PC-3 (cell line): ENCODE measurements at regions not wholly inside any gene's neighbourhood (a gene's known extent, or its start where the extent isn't known, plus 50 kb on each side); places are given as distances from the start of the nearest gene placed in this dataset.

Experiments used
- ATAC-seq: fragments of 200-7000 bp; cut with Tn5 transposase; 2 replicates; pipeline ENCODE4 v1.9.1; 2020; ENCODE audit warnings: mild to moderate bottlenecking, moderate library complexity
- BruUV-seq: library from RNA; stranded (reverse); fragments of 400-500 nt; replicated peaks from 2 replicates; lab custom pipeline; 2021; lab: Mats Ljungman, UMichigan
- CTCF ChIA-PET: fragments of 300-600 bp; sonication (Branson Sonifier 250); formaldehyde crosslinking; loops from one replicate; lab custom pipeline; 2022; ENCODE audit warnings: antibody characterized with exemption; lab: Charles Lee
- POLR2A ChIA-PET: fragments of 300-600 bp; sonication (Branson Sonifier 250); formaldehyde crosslinking; loops from one replicate; lab custom pipeline; 2022; ENCODE audit warnings: antibody characterized with exemption; ENCODE audit not compliant: unreplicated experiment; lab: Charles Lee
- DNase-seq: peaks from one replicate; pipeline ENCODE4 v3.0.0-alpha.2; 2015
- H2AFZ ChIP-seq: fragments of 300-600 bp; sonication (generic); 2 replicates; pipeline ENCODE4 v1.6.0; 2016; ENCODE audit warnings: antibody characterized with exemption, low read length
- H3F3A ChIP-seq: fragments of 300-600 bp; sonication (generic); one replicate; pipeline ENCODE4 v1.6.0; 2017; ENCODE audit warnings: antibody characterized with exemption, low read length, control low read depth, mild to moderate bottlenecking; ENCODE audit not compliant: unreplicated experiment
- H3K27ac ChIP-seq: fragments of 300-600 bp; sonication (generic); 2 replicates; pipeline ENCODE4 v1.5.1; 2016; ENCODE audit warnings: mild to moderate bottlenecking, low read length
- H3K27me3 ChIP-seq: fragments of 300-600 bp; sonication (generic); 2 replicates; pipeline ENCODE4 v1.6.1; 2016; ENCODE audit warnings: low read length, mixed read lengths
- H3K36me3 ChIP-seq: fragments of 300-600 bp; sonication (generic); 2 replicates; pipeline ENCODE4 v1.6.1; 2016; ENCODE audit warnings: low read depth, mixed run types, low read length, mixed read lengths
- H3K4me1 ChIP-seq: fragments of 300-600 bp; sonication (generic); 2 replicates; pipeline ENCODE4 v1.5.1; 2016; ENCODE audit warnings: low read length; ENCODE audit not compliant: insufficient read depth
- H3K4me2 ChIP-seq: fragments of 300-600 bp; sonication (generic); 2 replicates; pipeline ENCODE4 v1.6.0; 2016; ENCODE audit warnings: low read length
- H3K4me3 ChIP-seq: fragments of 300-600 bp; sonication (generic); 2 replicates; pipeline ENCODE4 v1.5.1; 2016; ENCODE audit warnings: mild to moderate bottlenecking, low read length, mixed read lengths
- H3K79me2 ChIP-seq: fragments of 300-600 bp; sonication (generic); 2 replicates; pipeline ENCODE4 v1.6.1; 2017; ENCODE audit warnings: low read length, mixed read lengths
- H3K9ac ChIP-seq: fragments of 300-600 bp; sonication (generic); 2 replicates; pipeline ENCODE4 v1.6.0; 2016; ENCODE audit warnings: mild to moderate bottlenecking, low read length
- H3K9me2 ChIP-seq: fragments of 300-600 bp; sonication (generic); replicated peaks from 2 replicates; pipeline ENCODE4 v1.6.1; 2016; ENCODE audit warnings: mixed run types, low read length, mixed read lengths
- H3K9me3 ChIP-seq: fragments of 300-600 bp; sonication (generic); 2 replicates; pipeline ENCODE4 v1.6.1; 2016; ENCODE audit warnings: low read length, mixed read lengths
- H4K20me1 ChIP-seq: fragments of 300-600 bp; sonication (generic); 2 replicates; pipeline ENCODE4 v1.6.1; 2016; ENCODE audit warnings: low read length, mixed read lengths
- CTCF ChIP-seq: fragments of 300-600 bp; sonication (generic); conservative IDR thresholded peaks from 2 replicates; pipeline ENCODE4 v1.5.1; 2017; ENCODE audit warnings: antibody characterized with exemption, low read depth, mild to moderate bottlenecking, low read length
- EZH2 ChIP-seq: fragments of 300-600 bp; sonication (generic); IDR thresholded peaks from one replicate; pipeline ENCODE4 v1.6.1; 2017; ENCODE audit warnings: antibody characterized with exemption, mild to moderate bottlenecking, low read length; ENCODE audit not compliant: unreplicated experiment
- EZH2phosphoT487 ChIP-seq: fragments of 300-600 bp; sonication (generic); IDR thresholded peaks from 2 replicates; pipeline ENCODE4 v1.6.1; 2018; ENCODE audit warnings: mild to moderate bottlenecking, antibody characterized with exemption, low read length, borderline replicate concordance
- intact Hi-C: fragments of 100-400 bp; cut with micrococcal nuclease; formaldehyde crosslinking; loops from 2 replicates; pipeline ENCODE4 v1.9.0; 2023

GRCh38 chr10:56943221-56943755, 582.2 kb upstream of the ZWINT start:
- TF ChIP-seq EZH2phosphoT487 (no peak), EZH2 (no peak), CTCF (no peak)
- Histone ChIP-seq H3K9me3 (peaks cover 33% of the 10 kb centered on the region; the same call in 1 of the 2 replicates), H4K20me1 (no peaks in the 10 kb centered on the region), H3K4me3 (no peak overlapping the region), H2AFZ (no peak overlapping the region), H3K4me1 (no peaks in the 10 kb centered on the region), H3K27me3 (no peaks in the 10 kb centered on the region), H3K79me2 (no peaks in the 10 kb centered on the region), H3K9ac (no peak overlapping the region), H3K9me2 (no peaks in the 10 kb centered on the region), H3K36me3 (no peaks in the 10 kb centered on the region), H3K4me2 (no peak overlapping the region), H3F3A (no peaks in the 10 kb centered on the region), H3K27ac (no peak overlapping the region)
- ChIA-PET POLR2A (no interaction called here), CTCF (no interaction called here)
- no TSS peak for BruUV-seq
- ATAC-seq (no peak), DNase-seq (no peak)
- intact Hi-C loops = no loop called here

GRCh38 chr10:56934515-56934914, 573.5 kb upstream of the ZWINT start:
- no peak for TF ChIP-seq EZH2phosphoT487
- TF ChIP-seq EZH2 = no peak
- no peak for TF ChIP-seq CTCF
- Histone ChIP-seq H3K4me2 (no peak overlapping the region), H3K9me3 (peaks cover 48% of the 10 kb centered on the region), H3K9me2 (no peaks in the 10 kb centered on the region), H3K27ac (no peak overlapping the region), H3F3A (no peaks in the 10 kb centered on the region), H3K79me2 (no peaks in the 10 kb centered on the region), H3K27me3 (no peaks in the 10 kb centered on the region), H3K4me3 (no peak overlapping the region), H3K4me1 (no peaks in the 10 kb centered on the region), H2AFZ (no peak overlapping the region), H3K9ac (no peak overlapping the region), H4K20me1 (no peaks in the 10 kb centered on the region), H3K36me3 (no peaks in the 10 kb centered on the region)
- BruUV-seq = no TSS peak
- no peak for ATAC-seq
- ChIA-PET CTCF (no interaction called here), POLR2A (no interaction called here)
- DNase-seq = no peak
- intact Hi-C loops = no loop called here

- Histone ChIP-seq H3F3A (no peaks in the 10 kb centered on the region), H2AFZ (no peak overlapping the region), H3K79me2 (no peaks in the 10 kb centered on the region), H3K9me2 (no peaks in the 10 kb centered on the region), H3K27ac (no peak overlapping the region), H3K4me2 (no peak overlapping the region), H3K9ac (no peak overlapping the region), H3K9me3 (peaks cover 29% of the 10 kb centered on the region), H3K4me1 (no peaks in the 10 kb centered on the region), H3K27me3 (no peaks in the 10 kb centered on the region), H4K20me1 (no peaks in the 10 kb centered on the region), H3K4me3 (no peak overlapping the region), H3K36me3 (no peaks in the 10 kb centered on the region)
- CTCF ChIA-PET = no interaction called here
- DNase-seq (peak; percentile 13), ATAC-seq (no peak)
- intact Hi-C loops = no loop called here
- TF ChIP-seq EZH2 = no peak
- no peak for TF ChIP-seq CTCF
- TF ChIP-seq EZH2phosphoT487 = no peak
- POLR2A ChIA-PET = no interaction called here
- no TSS peak for BruUV-seq
Observed at GRCh38 chr10:56928714-56929113, 567.7 kb upstream of the ZWINT start.
